DMS153 (cell line): ENCODE measurements at regions not wholly inside any gene's neighbourhood (a gene's known extent, or its start where the extent isn't known, plus 50 kb on each side); places are given as distances from the start of the nearest gene placed in this dataset.
"Not testable (repeated sequence)": the region's sequence is repeated elsewhere in the genome, so short reads cannot be mapped to it uniquely, and the experiment has no call there.

ENCODE experiments used
- DNase-seq: peaks from one replicate; lab custom pipeline; 2025; lab: John Stamatoyannopoulos, UW

- no peak for DNase-seq
Observed at GRCh38 chr14:25868521-25869314, 729.1 kb downstream of the NOVA1 start.

DNA sequence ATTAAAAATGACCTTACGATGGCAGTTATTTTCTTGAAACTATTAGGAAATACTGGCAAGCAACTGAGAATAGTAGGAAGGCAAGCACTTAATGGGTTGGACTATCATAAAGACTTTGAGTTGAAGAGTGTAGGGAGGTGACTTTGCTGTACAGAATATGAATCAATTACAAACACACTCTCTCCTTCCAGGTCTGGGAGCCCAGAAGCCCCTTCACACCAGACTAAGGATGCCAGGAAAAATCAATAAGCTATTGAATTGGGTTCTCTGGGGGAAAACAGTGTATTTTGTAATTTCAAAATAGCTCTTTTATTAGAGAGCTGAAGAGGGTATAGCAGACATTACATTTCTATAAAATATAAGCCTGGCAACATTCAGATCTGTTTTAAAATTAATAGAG, 736.4 kb downstream of the NOVA1 start:
- no peak for DNase-seq

DNA sequence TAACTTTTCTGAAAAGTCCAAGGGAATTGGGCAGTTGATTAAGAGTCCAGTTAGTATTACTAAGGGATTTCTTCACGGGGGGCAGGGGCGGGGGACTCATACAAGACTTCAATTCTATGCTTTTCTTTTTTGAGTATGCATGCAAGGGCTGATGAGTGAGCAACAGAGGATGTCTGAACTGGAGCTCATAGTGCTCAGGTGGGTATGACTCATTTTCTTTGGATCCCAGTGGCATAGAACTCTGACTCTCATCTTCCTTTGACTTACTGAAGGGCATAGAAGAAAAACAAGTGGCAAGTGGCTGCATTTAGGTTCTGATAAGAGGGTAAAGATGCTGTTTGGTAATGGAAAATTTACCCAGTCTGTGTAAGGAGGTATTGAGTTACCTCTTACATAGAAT, 749.2 kb downstream of the NOVA1 start:
- DNase-seq = no peak

DNA sequence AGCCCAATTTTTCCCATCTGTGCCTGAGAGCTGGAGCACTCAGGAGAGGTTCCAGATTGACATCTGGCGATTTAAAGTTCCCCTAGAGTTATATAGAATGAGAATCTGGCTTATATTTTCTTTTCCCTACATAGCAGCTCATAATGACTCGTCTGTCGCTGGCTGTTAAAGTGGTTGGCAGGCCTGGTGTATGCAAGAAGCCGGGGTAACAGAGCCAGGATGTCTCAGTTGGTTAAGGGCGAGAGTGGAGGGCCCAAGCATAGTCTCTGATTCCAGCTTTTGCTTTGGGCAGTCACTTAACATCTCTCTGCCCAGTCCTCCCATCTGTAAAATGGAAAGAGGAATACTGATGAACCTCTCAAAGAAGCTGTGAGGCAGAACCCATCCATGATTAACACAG, 751.6 kb downstream of the NOVA1 start:
- no peak for DNase-seq

DNA sequence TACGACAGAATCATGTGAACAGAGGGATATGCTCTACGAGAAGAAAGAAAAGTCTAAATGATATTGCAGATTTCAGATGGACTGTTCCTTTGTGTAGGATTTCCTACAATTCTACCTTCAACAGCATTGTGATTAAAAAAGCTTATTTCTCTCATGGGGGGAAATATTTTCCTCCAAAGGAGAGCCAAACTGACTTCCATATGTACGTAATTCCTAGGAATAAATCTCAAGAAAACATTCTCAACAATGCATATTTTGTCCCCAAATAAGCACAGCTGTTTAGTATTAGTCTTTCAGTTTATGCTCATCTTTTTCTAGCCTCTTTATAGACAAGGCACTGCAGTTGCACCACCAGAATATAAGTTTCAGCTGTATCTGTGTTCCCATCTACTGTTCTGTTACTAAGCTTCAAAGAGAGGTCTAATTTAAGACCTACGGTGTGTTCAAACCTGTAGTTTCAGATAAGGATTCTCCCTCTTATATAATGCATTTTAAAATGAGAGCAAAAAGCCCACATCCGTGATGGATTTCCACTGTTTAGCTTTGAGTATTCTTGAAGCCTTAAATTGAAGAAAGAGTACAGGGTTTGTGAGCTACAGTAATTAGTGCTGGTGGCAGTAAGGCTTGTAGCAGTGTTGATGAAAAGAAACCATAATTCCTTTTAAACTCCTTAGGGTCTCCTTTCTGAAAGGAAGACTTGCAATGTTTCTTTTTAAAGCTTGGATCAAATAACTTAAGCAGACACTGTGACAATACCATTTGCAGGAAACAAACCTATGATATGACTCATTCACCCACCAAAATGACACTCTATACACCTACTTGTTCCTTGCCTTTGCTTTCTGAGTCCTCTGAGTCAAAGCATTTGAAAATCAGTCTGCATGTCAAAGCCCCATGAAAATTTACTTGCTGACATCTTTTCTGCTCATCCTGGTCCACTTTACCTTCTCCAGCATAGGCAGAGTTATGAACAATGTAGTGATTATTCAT, 754.1 kb downstream of the NOVA1 start:
- DNase-seq = no peak

- no peak for DNase-seq
Observed at GRCh38 chr14:25841226-25841625, 756.6 kb downstream of the NOVA1 start.

GRCh38 chr14:25837551-25837965, 760.3 kb downstream of the NOVA1 start:
- no peak for DNase-seq

GRCh38 chr14:25836636-25837035, 761.2 kb downstream of the NOVA1 start:
- peak; percentile 64 for DNase-seq

GRCh38 chr14:25833341-25834126, 764.3 kb downstream of the NOVA1 start:
- peak; percentile 67 for DNase-seq

GRCh38 chr14:25832585-25832984, 765.2 kb downstream of the NOVA1 start:
- peak; percentile 41 for DNase-seq

DNA sequence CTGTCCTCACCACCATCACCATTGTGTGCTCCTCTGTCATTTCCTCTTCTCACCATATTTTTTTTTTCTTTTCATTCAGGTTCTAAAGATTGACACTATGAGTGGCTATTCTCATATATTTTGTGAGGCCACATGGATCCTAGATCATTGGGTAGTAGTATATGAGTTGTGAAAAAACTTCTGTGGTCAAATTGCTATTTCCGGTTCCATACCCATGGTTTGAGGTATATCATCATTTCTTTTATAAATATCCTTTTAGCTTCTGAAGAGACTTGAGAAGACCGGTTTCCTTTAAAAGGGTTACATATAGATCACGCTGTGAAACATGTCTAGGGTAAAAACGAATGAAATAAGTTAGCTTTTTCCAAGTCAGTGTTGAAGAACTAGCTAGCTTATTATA, 769.3 kb downstream of the NOVA1 start:
- no peak for DNase-seq

DNA sequence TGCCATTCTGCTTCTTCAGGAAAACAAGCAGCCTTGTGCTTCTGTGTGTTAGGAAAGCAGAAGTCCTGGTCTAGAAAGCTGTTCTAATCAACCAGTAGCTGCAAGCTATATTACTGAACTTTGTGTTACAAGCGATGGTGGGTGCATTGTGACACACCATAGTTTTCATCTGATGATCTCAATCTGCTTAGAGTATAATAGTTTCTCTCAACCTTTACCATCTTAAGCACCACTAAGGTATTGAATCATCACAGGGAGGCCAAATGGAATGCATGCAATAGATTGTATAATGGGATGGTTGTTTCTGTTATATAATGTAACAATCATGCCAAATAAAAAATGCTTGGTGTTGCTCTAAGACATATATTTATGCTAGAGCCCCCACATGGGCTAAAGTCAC, 771.7 kb downstream of the NOVA1 start:
- no peak for DNase-seq

DNA sequence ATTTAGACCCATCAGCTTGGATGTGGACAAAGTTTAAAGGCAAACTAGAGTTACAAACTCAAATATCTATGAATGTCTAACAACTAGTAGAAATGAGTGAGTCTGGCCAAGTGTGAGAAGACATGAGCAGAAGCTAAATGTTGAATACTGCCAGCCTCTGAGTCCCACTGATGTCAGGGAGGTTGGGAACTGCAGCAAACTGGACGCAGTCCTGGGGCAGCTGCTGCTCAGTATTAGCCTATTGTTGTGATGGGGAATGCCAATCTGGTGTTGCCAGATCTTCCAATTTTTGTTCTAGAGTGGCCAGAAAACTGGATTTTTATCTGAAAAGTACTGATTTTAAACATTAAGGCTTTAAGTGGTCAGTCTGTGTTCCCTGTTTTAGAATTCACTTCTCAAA, 770.4 kb upstream of the STXBP6 start:
- DNase-seq = no peak

- not testable (repeated sequence) for DNase-seq
Observed at GRCh38 chr14:25814622-25815021, 764.7 kb upstream of the STXBP6 start.

- DNase-seq = no peak
Observed at GRCh38 chr14:25803386-25804018, 753.6 kb upstream of the STXBP6 start.

DNA sequence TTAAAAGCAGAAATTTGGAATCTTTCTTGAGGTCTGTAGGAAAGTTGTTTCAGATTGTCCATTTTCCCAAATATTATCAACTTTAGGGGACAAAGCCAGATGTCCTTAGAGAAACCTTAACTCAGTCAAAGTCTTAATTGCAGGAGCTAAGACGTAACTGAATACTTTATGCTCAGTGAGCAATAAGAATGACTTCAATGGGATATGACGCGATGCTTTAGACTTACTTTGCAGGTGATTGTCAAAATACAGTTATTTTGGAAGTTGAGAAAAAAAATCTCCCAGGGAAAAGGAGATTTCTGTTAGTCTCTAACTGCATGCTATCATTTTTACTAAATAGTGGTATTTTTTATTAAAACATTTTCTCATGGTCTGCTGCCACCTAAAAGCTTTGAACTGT, 750.9 kb upstream of the STXBP6 start:
- DNase-seq = no peak

DNA sequence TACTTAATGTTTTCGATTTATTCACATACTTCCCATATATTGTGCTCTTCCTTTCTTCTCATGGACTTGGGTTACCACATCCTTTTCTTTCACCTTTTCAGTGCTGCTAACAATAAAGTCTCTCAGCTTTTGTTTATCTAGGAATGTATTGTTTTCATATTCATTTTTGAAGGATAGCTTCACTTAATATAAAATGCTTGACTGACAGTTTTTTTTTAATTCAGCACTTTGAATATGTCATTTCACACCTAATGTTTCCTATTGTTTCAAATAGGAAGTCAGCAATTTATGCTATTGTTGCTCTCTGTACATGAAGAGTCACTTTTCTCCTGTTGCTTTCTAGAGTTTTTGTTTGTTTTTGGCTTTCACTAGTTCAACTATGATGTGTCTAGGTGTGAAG, 738.3 kb upstream of the STXBP6 start:
- no peak for DNase-seq

- DNase-seq = no peak
Observed at GRCh38 chr14:25765909-25766308, 716.0 kb upstream of the STXBP6 start.

DNA sequence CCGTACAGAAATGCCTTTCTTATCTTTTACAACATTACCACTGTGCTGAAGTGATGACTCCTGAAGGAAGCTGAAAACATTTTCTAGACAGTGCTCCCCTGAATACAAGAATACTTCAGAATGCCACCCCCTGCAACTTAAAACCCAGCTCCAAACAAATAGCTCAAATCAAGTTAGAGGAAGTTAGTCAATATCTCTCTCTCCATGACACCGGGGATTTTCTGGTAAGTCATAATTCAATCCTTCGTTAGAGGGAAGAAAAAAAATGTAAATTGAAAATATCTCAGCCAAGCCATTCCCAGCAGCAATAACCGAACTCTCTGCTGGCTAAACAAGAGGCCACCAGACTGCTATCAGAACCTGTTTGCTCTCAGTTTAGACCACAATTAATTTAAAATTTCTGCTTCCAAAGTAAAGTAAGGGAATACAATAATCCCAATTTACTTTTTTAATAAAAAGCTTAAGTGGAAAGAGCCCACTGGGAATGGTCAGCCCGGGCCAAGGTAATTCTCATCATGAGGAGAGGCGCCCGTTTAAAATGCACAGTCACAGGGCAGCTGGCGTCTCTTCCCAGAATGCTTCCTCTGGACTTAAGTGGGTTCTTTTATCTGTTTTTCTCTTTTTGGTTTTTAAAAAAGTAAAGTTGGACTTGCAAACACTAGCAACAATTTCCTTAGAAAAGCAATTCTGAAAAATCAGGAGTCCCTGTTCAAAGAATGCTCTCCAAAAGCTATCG, 710.1 kb upstream of the STXBP6 start:
- no peak for DNase-seq

DNA sequence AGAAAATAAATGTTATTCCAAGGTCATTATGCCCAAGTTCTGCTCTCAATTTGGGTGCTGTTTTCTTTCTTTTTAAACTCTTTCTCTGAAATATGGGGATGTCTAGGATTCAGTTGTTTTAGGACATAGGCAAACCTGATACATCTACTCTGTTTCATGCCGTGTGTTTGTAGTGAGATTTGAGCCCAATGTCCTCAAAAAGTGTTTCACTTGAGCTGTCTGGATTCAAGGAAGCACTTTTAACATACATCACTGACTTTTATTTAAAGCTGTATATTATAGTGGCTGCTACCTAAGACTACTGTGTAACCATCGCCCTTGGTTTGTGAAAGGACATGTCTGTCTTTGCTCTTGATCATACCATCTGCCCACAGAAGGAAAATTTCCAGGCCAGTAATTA, 709.3 kb upstream of the STXBP6 start:
- DNase-seq = no peak

DNA sequence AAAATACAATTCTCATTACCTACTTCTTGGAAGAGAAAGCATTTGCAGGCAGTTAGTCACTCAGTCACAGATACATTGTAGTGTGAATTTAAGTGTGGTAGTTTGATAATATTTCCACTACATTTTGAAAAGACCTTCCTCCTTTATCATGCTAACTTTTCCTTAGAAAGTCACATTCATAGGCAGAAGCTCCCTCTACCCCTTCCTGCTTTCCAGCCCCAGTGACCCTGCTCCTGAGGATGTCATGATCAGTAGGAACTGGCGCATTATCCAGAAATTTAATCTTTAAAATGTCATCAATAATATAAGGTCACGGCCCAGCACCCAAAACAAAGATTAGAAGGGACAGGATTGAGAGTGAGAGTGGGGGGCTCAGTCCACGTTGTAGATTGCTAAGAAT, 707.4 kb upstream of the STXBP6 start:
- DNase-seq = no peak
